ENCODE measurements at regions not wholly inside any gene's neighbourhood (a gene's known extent, or its start where the extent isn't known, plus 50 kb on each side); places are given as distances from the start of the nearest gene placed in this dataset.

DNA sequence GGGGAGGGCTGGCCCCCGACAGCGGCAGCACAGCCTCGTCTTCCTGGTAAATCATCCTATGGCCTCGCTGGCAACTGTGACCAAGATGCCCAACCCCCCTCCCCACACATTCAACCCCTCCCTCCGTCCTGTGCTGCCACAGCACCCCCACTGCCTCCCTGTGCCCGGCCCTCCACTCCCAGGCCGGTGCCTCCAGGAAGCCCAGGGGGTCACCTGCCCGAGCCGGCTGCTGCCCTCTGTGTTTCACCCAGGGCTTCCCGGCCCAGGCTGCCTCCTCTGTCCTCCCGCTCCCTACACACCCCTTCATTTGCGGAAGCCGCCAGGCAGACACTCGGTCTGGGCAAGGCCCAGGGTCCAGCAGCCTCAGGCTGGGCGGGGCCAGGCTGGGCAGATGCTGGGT, 188.6 kb downstream of the RBFOX3 start:
- peaks cover 5% of the 10 kb centered on the region for H3K4me1 ChIP-seq
- no peak overlapping the region for H3K4me3 Mint-ChIP-seq (ENCODE audit: unreplicated experiment)
- no peak overlapping the region for H3K4me3 ChIP-seq (ENCODE audit: low read depth, low read length)
- H3K27ac Mint-ChIP-seq (ENCODE audit: unreplicated experiment), result no peak overlapping the region
- H3K36me3 ChIP-seq (ENCODE audit: control insufficient read depth, insufficient read depth, low read length), result no peaks in the 10 kb centered on the region
- no peak for DNase-seq
- intact Hi-C loops (cut with micrococcal nuclease; ENCODE audit: unreplicated experiment), result no loop called here
- POLR2A ChIA-PET, result no interaction called here
- H3K9me3 Mint-ChIP-seq (ENCODE audit: unreplicated experiment), result no peaks in the 10 kb centered on the region
- TF ChIP-seq, protein P1, sequence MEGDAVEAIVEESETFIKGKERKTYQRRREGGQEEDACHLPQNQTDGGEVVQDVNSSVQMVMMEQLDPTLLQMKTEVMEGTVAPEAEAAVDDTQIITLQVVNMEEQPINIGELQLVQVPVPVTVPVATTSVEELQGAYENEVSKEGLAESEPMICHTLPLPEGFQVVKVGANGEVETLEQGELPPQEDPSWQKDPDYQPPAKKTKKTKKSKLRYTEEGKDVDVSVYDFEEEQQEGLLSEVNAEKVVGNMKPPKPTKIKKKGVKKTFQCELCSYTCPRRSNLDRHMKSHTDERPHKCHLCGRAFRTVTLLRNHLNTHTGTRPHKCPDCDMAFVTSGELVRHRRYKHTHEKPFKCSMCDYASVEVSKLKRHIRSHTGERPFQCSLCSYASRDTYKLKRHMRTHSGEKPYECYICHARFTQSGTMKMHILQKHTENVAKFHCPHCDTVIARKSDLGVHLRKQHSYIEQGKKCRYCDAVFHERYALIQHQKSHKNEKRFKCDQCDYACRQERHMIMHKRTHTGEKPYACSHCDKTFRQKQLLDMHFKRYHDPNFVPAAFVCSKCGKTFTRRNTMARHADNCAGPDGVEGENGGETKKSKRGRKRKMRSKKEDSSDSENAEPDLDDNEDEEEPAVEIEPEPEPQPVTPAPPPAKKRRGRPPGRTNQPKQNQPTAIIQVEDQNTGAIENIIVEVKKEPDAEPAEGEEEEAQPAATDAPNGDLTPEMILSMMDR (IDR thresholded peaks at IDR 0.05; ENCODE audit: insufficient read depth in 1 of 2, low read depth in 1 of 2, low read length in 1 of 2, severe bottlenecking in 1 of 2, unreplicated experiment in 1 of 2), result no peak
- H3K27me3 Mint-ChIP-seq (ENCODE audit: insufficient read depth, unreplicated experiment), result peaks cover 41% of the 10 kb centered on the region
- peaks cover 4% of the 10 kb centered on the region for H3K36me3 Mint-ChIP-seq (ENCODE audit: insufficient read depth, unreplicated experiment)
- CTCF ChIA-PET, result no interaction called here
- H3K27me3 ChIP-seq (replicated peaks; ENCODE audit: control insufficient read depth, insufficient read depth, low read length), result peaks cover 2% of the 10 kb centered on the region; the same call in 1 of the 2 replicates
- no TSS peak for BruUV-seq (replicated peaks)
- no peaks in the 10 kb centered on the region for H3K9me3 ChIP-seq
- no peaks in the 10 kb centered on the region for H3K4me1 Mint-ChIP-seq (ENCODE audit: low read depth, unreplicated experiment)

GRCh38 chr17:79420318-79421243, 190.3 kb downstream of the RBFOX3 start:
- Histone ChIP-seq H3K4me3 (ENCODE audit: low read depth, low read length) (no peak overlapping the region), H3K27me3 (replicated peaks; ENCODE audit: control insufficient read depth, insufficient read depth, low read length) (peaks cover 2% of the 10 kb centered on the region; the same call in 1 of the 2 replicates), H3K4me1 (peaks cover 5% of the 10 kb centered on the region), H3K36me3 (ENCODE audit: control insufficient read depth, insufficient read depth, low read length) (no peaks in the 10 kb centered on the region), H3K9me3 (no peaks in the 10 kb centered on the region)
- TF ChIP-seq, protein P1 (IDR thresholded peaks at IDR 0.05; ENCODE audit: insufficient read depth in 1 of 2, low read depth in 1 of 2, low read length in 1 of 2, severe bottlenecking in 1 of 2, unreplicated experiment in 1 of 2), result no peak
- intact Hi-C loops (cut with micrococcal nuclease; ENCODE audit: unreplicated experiment), result no loop called here
- Mint-ChIP-seq H3K4me1 (ENCODE audit: low read depth, unreplicated experiment) (no peaks in the 10 kb centered on the region), H3K27me3 (ENCODE audit: insufficient read depth, unreplicated experiment) (peaks cover 38% of the 10 kb centered on the region), H3K27ac (ENCODE audit: unreplicated experiment) (no peak overlapping the region), H3K4me3 (ENCODE audit: unreplicated experiment) (no peak overlapping the region), H3K36me3 (ENCODE audit: insufficient read depth, unreplicated experiment) (peaks cover 4% of the 10 kb centered on the region), H3K9me3 (ENCODE audit: unreplicated experiment) (no peaks in the 10 kb centered on the region)
- ChIA-PET CTCF (no interaction called here), POLR2A (no interaction called here)
- no TSS peak for BruUV-seq (replicated peaks)
- DNase-seq, result no peak

DNA sequence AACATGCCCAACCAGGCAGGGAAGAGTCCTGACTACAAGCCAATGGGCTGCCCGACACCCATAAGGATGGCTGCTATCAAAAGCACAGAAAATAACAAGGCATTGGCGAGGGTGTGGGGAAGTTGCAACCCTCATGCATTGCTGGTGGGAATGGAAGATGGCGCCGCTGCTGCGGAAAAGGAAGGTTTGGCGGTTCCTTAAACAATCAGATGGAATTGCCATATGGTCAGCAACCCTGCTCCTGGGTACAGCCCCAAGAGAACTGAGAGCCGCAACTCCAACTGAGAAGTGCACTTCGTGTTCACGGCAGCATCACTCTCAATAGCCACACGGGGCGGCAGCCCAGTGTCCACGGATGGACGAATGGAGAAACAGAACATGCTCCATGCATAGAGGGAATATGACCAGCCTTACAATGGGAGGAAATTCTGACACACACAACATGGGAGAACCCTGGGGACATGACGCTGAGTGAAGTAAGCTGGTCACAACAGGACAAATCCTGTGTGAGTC, 193.3 kb downstream of the RBFOX3 start:
- POLR2A ChIA-PET, result no interaction called here
- Histone ChIP-seq H3K9me3 (no peaks in the 10 kb centered on the region), H3K4me1 (peaks cover 5% of the 10 kb centered on the region), H3K36me3 (ENCODE audit: control insufficient read depth, insufficient read depth, low read length) (no peaks in the 10 kb centered on the region), H3K4me3 (ENCODE audit: low read depth, low read length) (no peak overlapping the region), H3K27me3 (replicated peaks; ENCODE audit: control insufficient read depth, insufficient read depth, low read length) (peaks cover 2% of the 10 kb centered on the region)
- no peaks in the 10 kb centered on the region for H3K9me3 Mint-ChIP-seq (ENCODE audit: unreplicated experiment)
- peaks cover 16% of the 10 kb centered on the region for H3K27me3 Mint-ChIP-seq (ENCODE audit: insufficient read depth, unreplicated experiment)
- intact Hi-C loops (cut with micrococcal nuclease; ENCODE audit: unreplicated experiment), result no loop called here
- H3K27ac Mint-ChIP-seq (ENCODE audit: unreplicated experiment), result no peak overlapping the region
- CTCF ChIA-PET, result interaction anchor here (1.1 kb wide), 1 partner anchor 11 kb away, joined by 3 read pairs; no protein-coding TSS in a partner anchor
- no peaks in the 10 kb centered on the region for H3K4me1 Mint-ChIP-seq (ENCODE audit: low read depth, unreplicated experiment)
- H3K4me3 Mint-ChIP-seq (ENCODE audit: unreplicated experiment), result no peak overlapping the region
- no peak for DNase-seq
- BruUV-seq (replicated peaks), result no TSS peak
- no peaks in the 10 kb centered on the region for H3K36me3 Mint-ChIP-seq (ENCODE audit: insufficient read depth, unreplicated experiment)
- TF ChIP-seq, protein P1 (IDR thresholded peaks at IDR 0.05; ENCODE audit: insufficient read depth in 1 of 2, low read depth in 1 of 2, low read length in 1 of 2, severe bottlenecking in 1 of 2, unreplicated experiment in 1 of 2), result peak in 1 of 2 experiments; percentile 7

Measured in Caco-2 (cell line).